Tibial nerve (tissue), 4 donors: ENCODE measurements at regions not wholly inside any gene's neighbourhood (a gene's known extent, or its start where the extent isn't known, plus 50 kb on each side); places are given as distances from the start of the nearest gene placed in this dataset.

ENCODE experiments used
- DNase-seq, 2 donors: peaks; one replicate each; pipeline ENCODE4 v3.0.0-alpha.2; 2019; ENCODE audit warnings: low spot score in 2 of 2
- H3K27ac ChIP-seq, 4 donors: fragments of 200-600 bp; sonication (generic) in 3 of 4; one replicate each; pipeline ENCODE4 v1.5.1; 2017 to 2019; ENCODE audit warnings: mild to moderate bottlenecking in 1 of 4
- H3K27me3 ChIP-seq, 2 donors: fragments of 200-600 bp; sonication (generic) in 1 of 2; one replicate each; pipeline versions ENCODE4 v1.5.1 to v1.6.0; 2017 to 2019
- H3K36me3 ChIP-seq, 3 donors: fragments of 200-600 bp; sonication (generic); one replicate each; pipeline ENCODE4 v1.5.1; 2018 to 2019
- H3K4me1 ChIP-seq, 4 donors: fragments of 200-600 bp; sonication (generic) in 3 of 4; one replicate each; pipeline ENCODE4 v1.5.1; 2017 to 2019
- H3K4me3 ChIP-seq, 4 donors: fragments of 200-600 bp; sonication (generic) in 3 of 4; one replicate each; pipeline ENCODE4 v1.5.1; 2017 to 2019; ENCODE audit warnings: mild to moderate bottlenecking in 1 of 4, moderate library complexity in 1 of 4
- H3K9me3 ChIP-seq, 4 donors: fragments of 200-600 bp; sonication (generic) in 3 of 4; one replicate each; pipeline ENCODE4 v1.5.1; 2017 to 2019
- EP300 ChIP-seq, 2 donors: sonication (generic); formaldehyde crosslinking; IDR thresholded peaks; one replicate each; pipeline ENCODE4 v1.6.1; 2017; ENCODE audit warnings: antibody characterized with exemption in 2 of 2, mild to moderate bottlenecking in 1 of 2
- POLR2A ChIP-seq, 2 donors: fragments of 450-650 bp; IDR thresholded peaks; one replicate each; pipeline ENCODE4 v1.6.1; 2017; ENCODE audit warnings: antibody characterized with exemption in 2 of 2, mild to moderate bottlenecking in 2 of 2, moderate library complexity in 2 of 2
- WGBS, 2 donors: methylation state at CpG; one replicate each; pipeline ENCODE4 v1.1.5; 2018; 5-methylcytosine and 5-hydroxymethylcytosine counted together
- TF ChIP-seq, protein P1 (sequence below), 5 experiments: fragments of 200-600 bp in 3 of 5; fragments of 450-650 bp in 2 of 5; sonication (generic) in 3 of 5; IDR thresholded peaks; one replicate each; pipeline ENCODE4 v1.5.1; 2016 to 2019; ENCODE audit warnings: antibody characterized with exemption in 5 of 5, mild to moderate bottlenecking in 3 of 5, moderate library complexity in 2 of 5

DNA sequence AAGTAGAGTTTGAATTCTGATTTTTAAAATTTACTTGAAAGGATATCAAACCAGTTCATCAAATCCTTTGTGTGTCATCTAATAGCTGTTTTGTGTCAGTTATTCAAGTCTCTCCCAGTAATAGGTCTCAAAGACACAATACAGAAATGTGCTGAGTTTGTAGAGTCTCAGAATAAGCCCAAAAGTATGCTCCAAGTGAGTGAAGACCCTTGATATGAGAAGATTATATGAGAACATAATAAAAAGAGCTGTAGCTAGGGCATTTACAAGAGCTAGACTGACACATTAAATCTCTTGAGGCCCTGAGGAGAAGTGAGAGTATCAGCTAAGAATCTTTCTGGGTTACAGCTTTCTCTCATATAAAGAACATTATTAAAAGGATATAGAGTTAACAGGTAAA lies 721.0 kb upstream of the ARRDC3 start:
- Histone ChIP-seq H3K27ac (no peak overlapping the region), H3K27me3 (no peaks in the 10 kb centered on the region), H3K4me1 (no peaks in the 10 kb centered on the region), H3K9me3 (no peaks in the 10 kb centered on the region), H3K4me3 (no peak overlapping the region), H3K36me3 (no peaks in the 10 kb centered on the region)
- no peak for DNase-seq
- TF ChIP-seq EP300 (IDR thresholded peaks at IDR 0.05), result no peak
- TF ChIP-seq POLR2A (IDR thresholded peaks at IDR 0.05), result no peak
- TF ChIP-seq, protein P1, sequence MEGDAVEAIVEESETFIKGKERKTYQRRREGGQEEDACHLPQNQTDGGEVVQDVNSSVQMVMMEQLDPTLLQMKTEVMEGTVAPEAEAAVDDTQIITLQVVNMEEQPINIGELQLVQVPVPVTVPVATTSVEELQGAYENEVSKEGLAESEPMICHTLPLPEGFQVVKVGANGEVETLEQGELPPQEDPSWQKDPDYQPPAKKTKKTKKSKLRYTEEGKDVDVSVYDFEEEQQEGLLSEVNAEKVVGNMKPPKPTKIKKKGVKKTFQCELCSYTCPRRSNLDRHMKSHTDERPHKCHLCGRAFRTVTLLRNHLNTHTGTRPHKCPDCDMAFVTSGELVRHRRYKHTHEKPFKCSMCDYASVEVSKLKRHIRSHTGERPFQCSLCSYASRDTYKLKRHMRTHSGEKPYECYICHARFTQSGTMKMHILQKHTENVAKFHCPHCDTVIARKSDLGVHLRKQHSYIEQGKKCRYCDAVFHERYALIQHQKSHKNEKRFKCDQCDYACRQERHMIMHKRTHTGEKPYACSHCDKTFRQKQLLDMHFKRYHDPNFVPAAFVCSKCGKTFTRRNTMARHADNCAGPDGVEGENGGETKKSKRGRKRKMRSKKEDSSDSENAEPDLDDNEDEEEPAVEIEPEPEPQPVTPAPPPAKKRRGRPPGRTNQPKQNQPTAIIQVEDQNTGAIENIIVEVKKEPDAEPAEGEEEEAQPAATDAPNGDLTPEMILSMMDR (IDR thresholded peaks at IDR 0.05), result no peak

DNA sequence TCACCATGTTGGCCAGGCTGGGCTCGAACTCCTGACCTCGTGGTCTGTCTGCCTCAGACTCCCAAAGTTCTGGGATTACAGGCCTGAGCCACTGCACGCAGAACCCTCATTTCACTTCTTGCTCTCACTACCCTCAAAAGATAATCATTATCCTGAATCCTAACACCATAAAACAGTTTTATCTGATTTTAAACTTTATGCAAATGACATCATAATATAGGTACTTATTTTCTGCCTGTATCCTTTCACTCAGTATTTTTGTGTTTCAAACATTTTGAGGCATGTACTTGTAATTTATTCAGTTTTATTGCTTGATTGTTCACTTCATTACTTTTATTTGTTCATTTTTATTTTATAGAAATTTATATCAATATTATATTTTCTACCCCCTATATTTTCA lies 719.2 kb upstream of the ARRDC3 start:
- H3K27ac ChIP-seq, result no peak overlapping the region
- H3K36me3 ChIP-seq, result no peaks in the 10 kb centered on the region
- no peaks in the 10 kb centered on the region for H3K27me3 ChIP-seq
- WGBS, 2 donors, result 87 to 91% methylated on average over 3 of the region's 3 CpGs
- no peak overlapping the region for H3K4me3 ChIP-seq
- H3K9me3 ChIP-seq, result no peaks in the 10 kb centered on the region
- H3K4me1 ChIP-seq, result no peaks in the 10 kb centered on the region
- TF ChIP-seq EP300 (IDR thresholded peaks at IDR 0.05) (no peak), POLR2A (IDR thresholded peaks at IDR 0.05) (no peak)
- TF ChIP-seq, protein P1 (IDR thresholded peaks at IDR 0.05), result no peak
- DNase-seq, result no peak

DNA sequence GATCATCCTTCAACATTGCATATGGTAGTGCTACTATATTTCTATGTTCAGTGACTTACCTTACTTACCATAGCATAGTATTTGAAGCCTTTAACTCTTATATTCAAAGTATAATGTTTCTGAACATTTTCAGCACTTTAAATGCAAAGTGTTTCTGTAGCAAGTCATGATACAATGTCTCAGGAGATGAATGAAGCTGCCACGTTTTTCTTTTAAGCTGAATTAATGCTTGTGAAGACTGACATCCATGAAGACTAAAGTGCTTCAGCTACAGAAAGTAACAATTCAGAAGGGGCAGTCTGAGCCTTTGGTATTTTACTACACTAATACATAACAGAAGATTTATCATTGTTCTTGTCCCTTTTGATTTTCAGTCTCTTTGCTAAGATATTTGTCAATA lies 709.1 kb upstream of the ARRDC3 start:
- Histone ChIP-seq H3K9me3 (no peaks in the 10 kb centered on the region), H3K27me3 (no peaks in the 10 kb centered on the region), H3K4me1 (no peaks in the 10 kb centered on the region), H3K27ac (no peak overlapping the region), H3K4me3 (no peak overlapping the region), H3K36me3 (no peaks in the 10 kb centered on the region)
- TF ChIP-seq EP300 (IDR thresholded peaks at IDR 0.05), result no peak
- no peak for TF ChIP-seq POLR2A (IDR thresholded peaks at IDR 0.05)
- TF ChIP-seq, protein P1 (IDR thresholded peaks at IDR 0.05), result no peak
- no peak for DNase-seq
- 50 to 70% methylated on average over 1 of the region's 1 CpG for WGBS, 2 donors

DNA sequence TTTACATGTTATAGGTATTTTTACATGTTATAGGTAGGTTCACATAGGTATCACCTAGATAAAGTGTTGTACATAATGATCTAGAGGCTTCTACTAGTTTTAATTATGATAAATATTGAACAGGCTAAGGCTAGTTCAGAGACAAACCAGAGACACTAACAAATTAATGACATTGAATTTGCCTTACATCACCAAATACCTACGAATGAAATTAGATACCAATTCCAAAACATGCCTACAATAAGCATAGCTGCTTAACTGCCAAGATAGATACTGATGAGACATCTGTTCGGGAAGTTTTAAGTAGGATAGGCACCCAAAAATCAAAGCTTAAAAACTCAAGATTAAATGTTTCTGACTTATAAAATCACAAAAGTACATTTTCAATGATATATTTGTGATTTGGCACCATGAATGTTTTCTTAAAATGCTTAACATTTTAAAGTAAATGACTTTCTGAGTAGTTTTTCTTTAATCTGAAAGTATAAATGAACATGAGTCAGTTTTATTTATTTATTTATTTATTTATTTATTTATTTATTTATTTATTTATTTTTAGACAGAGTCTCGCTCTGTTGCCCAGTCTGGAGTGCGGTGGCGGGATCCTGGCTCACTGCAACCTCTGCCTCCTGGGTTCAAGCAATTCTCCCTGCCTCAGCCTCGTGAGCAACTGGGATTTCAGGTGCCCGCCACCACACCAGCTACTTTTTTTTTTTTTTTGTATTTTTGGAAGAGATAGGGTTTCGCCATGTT lies 703.1 kb upstream of the ARRDC3 start:
- no peak overlapping the region for H3K27ac ChIP-seq
- TF ChIP-seq, protein P1 (IDR thresholded peaks at IDR 0.05), result no peak
- TF ChIP-seq POLR2A (IDR thresholded peaks at IDR 0.05) (no peak), EP300 (IDR thresholded peaks at IDR 0.05) (no peak)
- H3K4me3 ChIP-seq, result no peak overlapping the region
- no peaks in the 10 kb centered on the region for H3K36me3 ChIP-seq
- DNase-seq, result no peak
- no peaks in the 10 kb centered on the region for H3K9me3 ChIP-seq
- H3K4me1 ChIP-seq, result no peaks in the 10 kb centered on the region
- 91 to 92% methylated on average over 8 of the region's 8 CpGs for WGBS, 2 donors
- no peaks in the 10 kb centered on the region for H3K27me3 ChIP-seq

DNA sequence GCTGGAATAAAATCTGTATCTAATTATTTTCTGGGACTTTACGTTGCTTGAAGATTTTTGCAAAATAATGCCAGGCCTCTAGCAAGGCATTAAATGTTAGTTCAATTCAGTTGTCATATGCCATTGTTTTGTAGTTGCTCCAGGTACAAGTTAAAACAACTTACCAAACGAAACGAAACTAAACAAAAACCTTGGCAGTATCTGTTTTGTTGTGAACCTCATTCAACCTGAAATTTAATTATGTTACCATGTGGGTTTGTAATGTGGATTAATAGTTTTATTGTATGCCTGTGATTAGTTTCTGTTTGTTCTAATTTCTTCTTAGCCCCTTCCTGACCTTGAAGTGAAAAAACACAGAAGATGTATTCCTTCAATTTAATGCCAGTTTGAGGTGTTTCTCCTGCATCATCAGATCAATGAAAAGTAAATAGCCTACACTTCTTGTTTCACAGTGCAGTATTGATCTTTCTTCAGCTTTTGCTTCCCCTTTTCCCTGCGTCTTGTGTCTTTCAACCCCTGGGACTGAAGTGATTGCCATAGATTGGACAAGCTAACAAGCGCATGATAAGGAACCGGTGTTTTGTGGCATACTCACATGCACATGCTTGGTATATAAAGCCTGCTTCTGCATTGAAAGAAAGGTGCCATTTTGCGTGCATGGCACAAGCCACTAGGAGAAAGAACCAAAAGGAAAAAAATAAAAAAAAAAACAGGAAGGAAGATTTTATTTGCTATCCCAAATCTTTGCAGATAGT lies 699.0 kb upstream of the ARRDC3 start:
- Histone ChIP-seq H3K36me3 (no peaks in the 10 kb centered on the region), H3K27me3 (no peaks in the 10 kb centered on the region), H3K4me3 (no peak overlapping the region), H3K27ac (no peak overlapping the region), H3K4me1 (no peaks in the 10 kb centered on the region), H3K9me3 (no peaks in the 10 kb centered on the region)
- TF ChIP-seq, protein P1 (IDR thresholded peaks at IDR 0.05), result no peak
- TF ChIP-seq POLR2A (IDR thresholded peaks at IDR 0.05), result no peak
- no peak for TF ChIP-seq EP300 (IDR thresholded peaks at IDR 0.05)
- DNase-seq, result no peak
- WGBS, 2 donors, result 74 to 75% methylated on average over 7 of the region's 7 CpGs
